ENCODE measurements at regions not wholly inside any gene's neighbourhood (a gene's known extent, or its start where the extent isn't known, plus 50 kb on each side); places are given as distances from the start of the nearest gene placed in this dataset.

- no peak overlapping the region for H3K27ac ChIP-seq (ENCODE audit: low read depth, low read length)
- H4K20me1 ChIP-seq (ENCODE audit: insufficient read depth, low read length) = no peaks in the 10 kb centered on the region
- H3K4me3 ChIP-seq (ENCODE audit: insufficient read depth, low read length) = no peak overlapping the region
- no peaks in the 10 kb centered on the region for H3K36me3 ChIP-seq (ENCODE audit: insufficient read depth, low read length)
- H3K9me3 ChIP-seq (ENCODE audit: low read depth, low read length) = no peaks in the 10 kb centered on the region
- H3K4me1 ChIP-seq (ENCODE audit: insufficient read depth, low read length) = no peaks in the 10 kb centered on the region
- TF ChIP-seq CTCF (IDR thresholded peaks at IDR 0.05; ENCODE audit: extremely low read depth, low read depth, low read length) = no peak
- no peaks in the 10 kb centered on the region for H3K27me3 ChIP-seq (ENCODE audit: insufficient read depth, low read length)
- H3K79me2 ChIP-seq (ENCODE audit: insufficient read depth, low read length) = no peaks in the 10 kb centered on the region
- no peak overlapping the region for H3K4me2 ChIP-seq (ENCODE audit: insufficient read depth, low read length)
- no peak for DNase-seq (ENCODE audit: insufficient read length, low spot score, missing footprints)
- no peak overlapping the region for H2AFZ ChIP-seq (ENCODE audit: low read length)
Observed at GRCh38 chr4:178414042-178414441, 971.8 kb upstream of the AGA start.

GRCh38 chr4:178414881-178415446 lies 972.7 kb upstream of the AGA start:
- Histone ChIP-seq H3K27ac (ENCODE audit: low read depth, low read length) (no peak overlapping the region), H3K9me3 (ENCODE audit: low read depth, low read length) (no peaks in the 10 kb centered on the region), H3K79me2 (ENCODE audit: insufficient read depth, low read length) (no peaks in the 10 kb centered on the region), H2AFZ (ENCODE audit: low read length) (no peak overlapping the region), H3K4me3 (ENCODE audit: insufficient read depth, low read length) (no peak overlapping the region), H4K20me1 (ENCODE audit: insufficient read depth, low read length) (no peaks in the 10 kb centered on the region), H3K36me3 (ENCODE audit: insufficient read depth, low read length) (no peaks in the 10 kb centered on the region), H3K27me3 (ENCODE audit: insufficient read depth, low read length) (no peaks in the 10 kb centered on the region), H3K4me2 (ENCODE audit: insufficient read depth, low read length) (no peak overlapping the region), H3K4me1 (ENCODE audit: insufficient read depth, low read length) (no peaks in the 10 kb centered on the region)
- no peak for TF ChIP-seq CTCF (IDR thresholded peaks at IDR 0.05; ENCODE audit: extremely low read depth, low read depth, low read length)
- DNase-seq (ENCODE audit: insufficient read length, low spot score, missing footprints) = no peak

- Histone ChIP-seq H3K27me3 (ENCODE audit: insufficient read depth, low read length) (no peaks in the 10 kb centered on the region), H2AFZ (ENCODE audit: low read length) (no peak overlapping the region), H3K4me3 (ENCODE audit: insufficient read depth, low read length) (no peak overlapping the region), H3K9me3 (ENCODE audit: low read depth, low read length) (no peaks in the 10 kb centered on the region), H3K36me3 (ENCODE audit: insufficient read depth, low read length) (no peaks in the 10 kb centered on the region), H3K4me1 (ENCODE audit: insufficient read depth, low read length) (no peaks in the 10 kb centered on the region), H3K27ac (ENCODE audit: low read depth, low read length) (no peak overlapping the region), H4K20me1 (ENCODE audit: insufficient read depth, low read length) (no peaks in the 10 kb centered on the region), H3K79me2 (ENCODE audit: insufficient read depth, low read length) (no peaks in the 10 kb centered on the region), H3K4me2 (ENCODE audit: insufficient read depth, low read length) (no peak overlapping the region)
- no peak for TF ChIP-seq CTCF (IDR thresholded peaks at IDR 0.05; ENCODE audit: extremely low read depth, low read depth, low read length)
- DNase-seq (ENCODE audit: insufficient read length, low spot score, missing footprints) = no peak
Observed at GRCh38 chr4:178415925-178416324, 973.7 kb upstream of the AGA start.

GRCh38 chr4:178423366-178423765 lies 981.1 kb upstream of the AGA start:
- Histone ChIP-seq H3K4me2 (ENCODE audit: insufficient read depth, low read length) (no peak overlapping the region), H3K36me3 (ENCODE audit: insufficient read depth, low read length) (no peaks in the 10 kb centered on the region), H4K20me1 (ENCODE audit: insufficient read depth, low read length) (no peaks in the 10 kb centered on the region), H3K27ac (ENCODE audit: low read depth, low read length) (no peak overlapping the region), H3K79me2 (ENCODE audit: insufficient read depth, low read length) (no peaks in the 10 kb centered on the region), H3K4me3 (ENCODE audit: insufficient read depth, low read length) (no peak overlapping the region), H3K4me1 (ENCODE audit: insufficient read depth, low read length) (no peaks in the 10 kb centered on the region), H3K9me3 (ENCODE audit: low read depth, low read length) (no peaks in the 10 kb centered on the region), H2AFZ (ENCODE audit: low read length) (no peak overlapping the region), H3K27me3 (ENCODE audit: insufficient read depth, low read length) (no peaks in the 10 kb centered on the region)
- TF ChIP-seq CTCF (IDR thresholded peaks at IDR 0.05; ENCODE audit: extremely low read depth, low read depth, low read length) = no peak
- DNase-seq (ENCODE audit: insufficient read length, low spot score, missing footprints) = no peak
